ENCODE measurements at regions not wholly inside any gene's neighbourhood (a gene's known extent, or its start where the extent isn't known, plus 50 kb on each side); places are given as distances from the start of the nearest gene placed in this dataset.

- TF ChIP-seq EZH2phosphoT487 (IDR thresholded peaks at IDR 0.05; ENCODE audit: insufficient read depth, low read depth) = no peak
- TF ChIP-seq EZH2 (IDR thresholded peaks at IDR 0.05; ENCODE audit: insufficient read depth, poor library complexity, severe bottlenecking) = no peak
Observed at GRCh38 chr9:78491402-78491801, 194.5 kb downstream of the PSAT1 start.

All from GM23248 (cell line).